ENCODE measurements at regions not wholly inside any gene's neighbourhood (a gene's known extent, or its start where the extent isn't known, plus 50 kb on each side); places are given as distances from the start of the nearest gene placed in this dataset.
A peak's percentile ranks its signal among the peaks of the same experiment; 100 is the strongest.

GRCh38 chr1:234994436-234995295, 134.0 kb downstream of the TOMM20 start:
- Histone ChIP-seq H3K9me3 (ENCODE audit: control insufficient read depth, insufficient read depth, low read length) (no peaks in the 10 kb centered on the region), H3K36me3 (ENCODE audit: insufficient read depth, low read length) (no peaks in the 10 kb centered on the region), H3K9ac (ENCODE audit: low read depth, low read length) (no peak overlapping the region), H3K4me1 (ENCODE audit: insufficient read depth, low read length) (peaks cover 15% of the 10 kb centered on the region)

- H3K36me3 ChIP-seq (ENCODE audit: insufficient read depth, low read length): no peaks in the 10 kb centered on the region
- no peak overlapping the region for H3K9ac ChIP-seq (ENCODE audit: low read depth, low read length)
- peaks cover 12% of the 10 kb centered on the region for H3K4me1 ChIP-seq (ENCODE audit: insufficient read depth, low read length)
- no peaks in the 10 kb centered on the region for H3K9me3 ChIP-seq (ENCODE audit: control insufficient read depth, insufficient read depth, low read length)
Measured at GRCh38 chr1:234992065-234992464, 136.6 kb downstream of the TOMM20 start.

GRCh38 chr1:234990874-234991801, 137.5 kb downstream of the TOMM20 start:
- H3K4me1 ChIP-seq (ENCODE audit: insufficient read depth, low read length): peaks cover 18% of the 10 kb centered on the region
- H3K9ac ChIP-seq (ENCODE audit: low read depth, low read length): no peak overlapping the region
- H3K36me3 ChIP-seq (ENCODE audit: insufficient read depth, low read length): no peaks in the 10 kb centered on the region

DNA sequence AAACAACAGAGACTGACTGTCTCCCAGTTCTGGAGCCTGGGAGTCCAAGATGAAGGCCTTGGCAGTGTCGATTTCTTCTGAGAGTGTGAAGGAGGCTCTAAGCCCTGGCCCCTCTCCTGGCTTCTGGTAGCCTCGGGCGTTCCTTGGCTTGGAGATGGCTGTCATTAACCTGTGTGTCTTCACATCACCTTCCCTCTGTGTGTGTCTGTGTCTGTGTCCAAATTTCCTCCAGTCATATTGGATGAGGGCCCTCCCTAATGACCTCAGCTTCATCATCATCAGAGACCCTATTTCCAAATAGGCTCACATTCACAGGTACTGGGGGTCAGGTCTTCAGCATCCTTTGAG, 138.3 kb downstream of the TOMM20 start:
- Histone ChIP-seq H3K4me1 (ENCODE audit: insufficient read depth, low read length) (peaks cover 20% of the 10 kb centered on the region), H3K9ac (ENCODE audit: low read depth, low read length) (no peak overlapping the region), H3K9me3 (ENCODE audit: control insufficient read depth, insufficient read depth, low read length) (no peaks in the 10 kb centered on the region), H3K36me3 (ENCODE audit: insufficient read depth, low read length) (no peaks in the 10 kb centered on the region)

More at GRCh38 chr1:234990874-234991801, 137.5 kb downstream of the TOMM20 start:
- H3K9me3 ChIP-seq (ENCODE audit: control insufficient read depth, insufficient read depth, low read length): no peaks in the 10 kb centered on the region

GRCh38 chr1:234989479-234990327, 138.9 kb downstream of the TOMM20 start:
- H3K9ac ChIP-seq (ENCODE audit: low read depth, low read length): no peak overlapping the region
- H3K36me3 ChIP-seq (ENCODE audit: insufficient read depth, low read length): no peaks in the 10 kb centered on the region
- H3K9me3 ChIP-seq (ENCODE audit: control insufficient read depth, insufficient read depth, low read length): no peaks in the 10 kb centered on the region
- H3K4me1 ChIP-seq (ENCODE audit: insufficient read depth, low read length): peaks cover 21% of the 10 kb centered on the region

- no peaks in the 10 kb centered on the region for H3K9me3 ChIP-seq (ENCODE audit: control insufficient read depth, insufficient read depth, low read length)
- H3K9ac ChIP-seq (ENCODE audit: low read depth, low read length): no peak overlapping the region
- H3K36me3 ChIP-seq (ENCODE audit: insufficient read depth, low read length): no peaks in the 10 kb centered on the region
- H3K4me1 ChIP-seq (ENCODE audit: insufficient read depth, low read length): peaks cover 27% of the 10 kb centered on the region
Measured at GRCh38 chr1:234989019-234989418, 139.6 kb downstream of the TOMM20 start.

GRCh38 chr1:234988536-234988935, 140.1 kb downstream of the TOMM20 start:
- H3K36me3 ChIP-seq (ENCODE audit: insufficient read depth, low read length): no peaks in the 10 kb centered on the region
- H3K9ac ChIP-seq (ENCODE audit: low read depth, low read length): no peak overlapping the region
- peaks cover 29% of the 10 kb centered on the region for H3K4me1 ChIP-seq (ENCODE audit: insufficient read depth, low read length)
- no peaks in the 10 kb centered on the region for H3K9me3 ChIP-seq (ENCODE audit: control insufficient read depth, insufficient read depth, low read length)

DNA sequence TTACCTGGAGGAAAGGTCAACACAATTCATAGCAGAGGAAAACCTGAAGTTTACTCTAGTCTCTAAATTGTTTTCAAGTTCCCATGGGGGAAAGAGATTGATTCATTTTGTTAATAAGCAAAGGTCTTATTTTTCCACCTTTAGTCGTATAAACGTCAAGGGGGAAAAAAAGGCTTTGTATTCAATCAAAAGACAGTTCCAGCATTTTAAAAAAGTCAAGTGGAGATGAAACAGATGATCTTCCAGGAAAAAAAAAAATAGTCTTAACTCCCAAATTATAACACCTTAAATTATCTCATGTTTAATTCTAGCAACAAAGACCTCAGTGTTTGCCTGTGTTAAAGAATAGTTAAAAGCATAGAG, 140.5 kb downstream of the TOMM20 start:
- H3K9ac ChIP-seq (ENCODE audit: low read depth, low read length): 0 out of 2 replicates have a peak overlapping the region, but pooled peaks have one; percentile 4
- H3K36me3 ChIP-seq (ENCODE audit: insufficient read depth, low read length): no peaks in the 10 kb centered on the region
- peaks cover 29% of the 10 kb centered on the region for H3K4me1 ChIP-seq (ENCODE audit: insufficient read depth, low read length)
- no peaks in the 10 kb centered on the region for H3K9me3 ChIP-seq (ENCODE audit: control insufficient read depth, insufficient read depth, low read length)

- peaks cover 29% of the 10 kb centered on the region for H3K4me1 ChIP-seq (ENCODE audit: insufficient read depth, low read length)
- H3K36me3 ChIP-seq (ENCODE audit: insufficient read depth, low read length): no peaks in the 10 kb centered on the region
- H3K9me3 ChIP-seq (ENCODE audit: control insufficient read depth, insufficient read depth, low read length): no peaks in the 10 kb centered on the region
- H3K9ac ChIP-seq (ENCODE audit: low read depth, low read length): peak overlapping the region; percentile 4; the same call in 1 of the 2 replicates
Measured at GRCh38 chr1:234987415-234988154, 141.1 kb downstream of the TOMM20 start.

GRCh38 chr1:234986750-234987414, 141.8 kb downstream of the TOMM20 start:
- no peak overlapping the region for H3K9ac ChIP-seq (ENCODE audit: low read depth, low read length)
- peaks cover 29% of the 10 kb centered on the region for H3K4me1 ChIP-seq (ENCODE audit: insufficient read depth, low read length)
- no peaks in the 10 kb centered on the region for H3K9me3 ChIP-seq (ENCODE audit: control insufficient read depth, insufficient read depth, low read length)
- H3K36me3 ChIP-seq (ENCODE audit: insufficient read depth, low read length): no peaks in the 10 kb centered on the region

DNA sequence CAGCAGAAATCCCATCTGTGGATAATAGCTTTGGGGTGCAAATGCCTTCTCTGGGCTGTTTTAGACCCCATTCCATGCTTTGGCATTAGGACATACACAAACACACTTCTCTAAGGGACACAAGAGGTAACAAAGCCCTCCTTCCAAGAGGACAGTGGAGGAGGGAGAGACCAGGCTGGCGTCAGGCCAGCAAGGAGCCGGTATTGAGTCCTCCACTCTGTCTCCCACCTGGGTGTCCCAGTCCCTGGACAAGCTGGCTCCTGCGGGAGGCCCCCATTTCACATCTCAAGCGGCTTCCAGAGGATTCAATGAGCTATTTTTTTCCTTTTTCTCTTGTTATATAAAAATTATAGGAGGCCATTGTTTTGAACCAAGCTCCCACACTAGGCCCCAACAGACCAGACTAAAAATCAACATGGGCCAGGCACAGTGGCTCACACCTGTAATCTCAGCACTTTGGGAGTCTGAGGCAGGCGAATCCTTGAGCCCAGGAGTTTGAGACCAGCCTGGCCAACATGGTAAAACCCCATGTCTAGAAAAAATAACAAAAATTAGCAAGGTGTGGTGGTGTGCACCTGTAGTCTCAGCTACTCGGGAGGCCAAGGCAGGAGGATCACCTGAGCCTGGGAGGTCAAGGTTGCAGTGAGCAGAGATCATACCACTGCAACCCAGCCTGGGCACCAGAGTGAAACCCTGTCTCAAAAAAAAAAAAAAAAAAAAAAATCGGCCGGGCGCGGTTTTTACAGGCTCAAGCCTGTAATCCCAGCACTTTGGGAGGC, 142.9 kb downstream of the TOMM20 start:
- Histone ChIP-seq H3K4me1 (ENCODE audit: insufficient read depth, low read length) (peaks cover 31% of the 10 kb centered on the region), H3K9me3 (ENCODE audit: control insufficient read depth, insufficient read depth, low read length) (no peaks in the 10 kb centered on the region), H3K36me3 (ENCODE audit: insufficient read depth, low read length) (no peaks in the 10 kb centered on the region), H3K9ac (ENCODE audit: low read depth, low read length) (no peak overlapping the region)

GRCh38 chr1:234985007-234985370, 143.6 kb downstream of the TOMM20 start:
- Histone ChIP-seq H3K9ac (ENCODE audit: low read depth, low read length) (no peak overlapping the region), H3K36me3 (ENCODE audit: insufficient read depth, low read length) (no peaks in the 10 kb centered on the region), H3K9me3 (ENCODE audit: control insufficient read depth, insufficient read depth, low read length) (no peaks in the 10 kb centered on the region), H3K4me1 (ENCODE audit: insufficient read depth, low read length) (peaks cover 35% of the 10 kb centered on the region)
